H9 (cell line): ENCODE measurements at regions not wholly inside any gene's neighbourhood (a gene's known extent, or its start where the extent isn't known, plus 50 kb on each side); places are given as distances from the start of the nearest gene placed in this dataset.

ENCODE experiments used
- DNase-seq: peaks from one replicate; pipeline ENCODE4 v3.0.0-alpha.2; 2017
- H2AFZ ChIP-seq: one replicate; pipeline ENCODE4 v1.6.1; 2013; ENCODE audit warnings: mild to moderate bottlenecking, low read length, control low read depth, moderate library complexity
- H2AK5ac ChIP-seq: 2 replicates; pipeline ENCODE4 v1.6.1; 2013; ENCODE audit warnings: low read length, control low read depth, mixed read lengths; ENCODE audit not compliant: insufficient read length
- H2BK120ac ChIP-seq: one replicate; pipeline ENCODE4 v1.6.1; 2013; ENCODE audit warnings: low read depth, mild to moderate bottlenecking, low read length, control low read depth, inconsistent platforms; ENCODE audit not compliant: poor library complexity, severe bottlenecking
- H2BK12ac ChIP-seq: 2 replicates; pipeline ENCODE4 v1.6.1; 2013; ENCODE audit warnings: low read length, control low read depth, mixed read lengths, low read depth; ENCODE audit not compliant: insufficient read length
- H2BK15ac ChIP-seq: 2 replicates; pipeline ENCODE4 v1.6.1; 2013; ENCODE audit warnings: low read depth, low read length, control low read depth
- H2BK20ac ChIP-seq: one replicate; pipeline ENCODE4 v1.6.1; 2013; ENCODE audit warnings: low read depth, mild to moderate bottlenecking, low read length, control low read depth, inconsistent platforms; ENCODE audit not compliant: poor library complexity, severe bottlenecking
- H2BK5ac ChIP-seq: 2 replicates; pipeline ENCODE4 v1.6.1; 2013; ENCODE audit warnings: low read length, control low read depth, mixed read lengths; ENCODE audit not compliant: insufficient read length
- H3K14ac ChIP-seq: 2 replicates; pipeline ENCODE4 v1.6.1; 2013; ENCODE audit warnings: low read length, control low read depth; ENCODE audit not compliant: insufficient read depth
- H3K18ac ChIP-seq: 2 replicates; pipeline ENCODE4 v1.6.1; 2013; ENCODE audit warnings: low read depth, mild to moderate bottlenecking, mixed read lengths, low read length, control low read depth; ENCODE audit not compliant: insufficient read length
- H3K23ac ChIP-seq: 2 replicates; pipeline ENCODE4 v1.6.1; 2013; ENCODE audit warnings: low read length, control low read depth, mixed read lengths, low read depth; ENCODE audit not compliant: insufficient read length
- H3K23me2 ChIP-seq: 2 replicates; pipeline ENCODE4 v1.6.1; 2013; ENCODE audit warnings: low read depth, mild to moderate bottlenecking, mixed read lengths, low read length, control low read depth; ENCODE audit not compliant: insufficient read length, poor library complexity, severe bottlenecking
- H3K27ac ChIP-seq: 2 replicates; pipeline ENCODE4 v1.5.1; 2013; ENCODE audit warnings: low read length, control low read depth, mixed read lengths, low read depth; ENCODE audit not compliant: insufficient read length
- H3K27me3 ChIP-seq: 2 replicates; pipeline ENCODE4 v1.6.1; 2013; ENCODE audit warnings: low read length, control low read depth, inconsistent platforms; ENCODE audit not compliant: insufficient read depth
- H3K4ac ChIP-seq: 2 replicates; pipeline ENCODE4 v1.6.1; 2013; ENCODE audit warnings: low read depth, mild to moderate bottlenecking, control low read depth, inconsistent platforms, low read length, moderate library complexity
- H3K4me1 ChIP-seq: 2 replicates; pipeline ENCODE4 v1.6.1; 2013; ENCODE audit warnings: low read length, control low read depth, inconsistent platforms; ENCODE audit not compliant: insufficient read depth
- H3K4me2 ChIP-seq: 2 replicates; pipeline ENCODE4 v1.6.1; 2013; ENCODE audit warnings: low read length, control low read depth, mixed read lengths; ENCODE audit not compliant: insufficient read length, insufficient read depth
- H3K56ac ChIP-seq: 2 replicates; pipeline ENCODE4 v1.6.1; 2013; ENCODE audit warnings: low read depth, mild to moderate bottlenecking, mixed read lengths, low read length, control low read depth; ENCODE audit not compliant: insufficient read length
- H3K79me1 ChIP-seq: 2 replicates; pipeline ENCODE4 v1.6.1; 2013; ENCODE audit warnings: low read depth, mild to moderate bottlenecking, moderate library complexity, low read length, control low read depth, inconsistent platforms; ENCODE audit not compliant: insufficient read depth, poor library complexity, severe bottlenecking
- H3K79me2 ChIP-seq: 2 replicates; pipeline ENCODE4 v1.6.1; 2013; ENCODE audit warnings: low read length, control low read depth, inconsistent platforms; ENCODE audit not compliant: insufficient read depth
- H3K9ac ChIP-seq: 2 replicates; pipeline ENCODE4 v1.6.1; 2013; ENCODE audit warnings: low read length, control low read depth, mixed read lengths; ENCODE audit not compliant: insufficient read length; ENCODE audit errors: extremely low read depth
- H3K9me3 ChIP-seq: one replicate; pipeline ENCODE4 v1.6.1; 2013; ENCODE audit warnings: low read depth, low read length, inconsistent platforms; ENCODE audit not compliant: control insufficient read depth
- H3T11ph ChIP-seq: one replicate; pipeline ENCODE4 v1.6.1; 2013; ENCODE audit warnings: mild to moderate bottlenecking, low read length, control low read depth, inconsistent platforms
- H4K20me1 ChIP-seq: one replicate; pipeline ENCODE4 v1.6.1; 2013; ENCODE audit not compliant: control insufficient read depth, insufficient read length, insufficient read depth
- H4K5ac ChIP-seq: 2 replicates; pipeline ENCODE4 v1.6.1; 2013; ENCODE audit warnings: low read depth, mild to moderate bottlenecking, mixed read lengths, low read length, control low read depth; ENCODE audit not compliant: insufficient read length
- H4K8ac ChIP-seq: replicated peaks from 2 replicates; pipeline ENCODE4 v1.6.1; 2013; ENCODE audit warnings: low read length, control low read depth, mixed read lengths, low read depth; ENCODE audit not compliant: insufficient read length
- H4K91ac ChIP-seq: 2 replicates; pipeline ENCODE4 v1.6.1; 2013; ENCODE audit warnings: low read depth, mild to moderate bottlenecking, moderate library complexity, mixed read lengths, low read length, control low read depth; ENCODE audit not compliant: insufficient read length
- H3K27ac Mint-ChIP-seq, 3 experiments: 2 replicates in 2 of 3; 3 replicates in 1 of 3; pipeline ENCODE4 v1.8.0; 2020 to 2021; ENCODE audit warnings: mixed read lengths in 3 of 3, mild to moderate bottlenecking in 1 of 3, moderate library complexity in 1 of 3
- H3K27me3 Mint-ChIP-seq: 2 replicates; pipeline ENCODE4 v1.8.0; 2021; ENCODE audit warnings: low read depth, mild to moderate bottlenecking, moderate library complexity, mixed read lengths
- H3K36me3 Mint-ChIP-seq, 3 experiments: 2 replicates in 2 of 3; 3 replicates in 1 of 3; pipeline ENCODE4 v1.8.0; 2020 to 2021; ENCODE audit warnings: low read depth in 3 of 3, mixed read lengths in 3 of 3; ENCODE audit not compliant: insufficient read depth in 1 of 3
- H3K4me1 Mint-ChIP-seq, 2 experiments: 2 replicates each; pipeline ENCODE4 v1.8.0; 2020; ENCODE audit warnings: mixed read lengths in 2 of 2
- H3K4me3 Mint-ChIP-seq, 2 experiments: 2 replicates in 1 of 2; 3 replicates in 1 of 2; pipeline ENCODE4 v1.8.0; 2020 to 2021; ENCODE audit warnings: mild to moderate bottlenecking in 2 of 2, mixed read lengths in 2 of 2, moderate library complexity in 1 of 2
- H3K9me3 Mint-ChIP-seq, 2 experiments: 2 replicates in 1 of 2; 3 replicates in 1 of 2; pipeline ENCODE4 v1.8.0; 2020; ENCODE audit warnings: mild to moderate bottlenecking in 2 of 2, mixed read lengths in 2 of 2, moderate library complexity in 1 of 2
- WGBS: extraction: QIAGEN DNeasy Blood & Tissue Kit; methylation state at CpG from one replicate; pipeline ENCODE4 v1.1.7; 2013; ENCODE audit warnings: missing lambda C conversion rate, low lambda C conversion rate, mixed read lengths; ENCODE audit not compliant: insufficient read length; ENCODE audit errors: extremely low coverage; 5-methylcytosine and 5-hydroxymethylcytosine counted together
- TF ChIP-seq, protein P1 (sequence below): fragments of 200-600 bp; sonication (generic); conservative IDR thresholded peaks from 3 replicates; pipeline ENCODE4 v1.8.0; 2021; ENCODE audit warnings: antibody characterized with exemption, mild to moderate bottlenecking

- H3K79me1 ChIP-seq: no peaks in the 10 kb centered on the region
- no peaks in the 10 kb centered on the region for H3K27me3 Mint-ChIP-seq
- H3K9ac ChIP-seq: no peak overlapping the region
Measured at GRCh38 chr1:245025525-245025924, 129.3 kb upstream of the KIF26B start.

More at GRCh38 chr1:245025525-245025924, 129.3 kb upstream of the KIF26B start:
- H3K14ac ChIP-seq: no peak overlapping the region
- no peaks in the 10 kb centered on the region for H3K27me3 ChIP-seq
- no peaks in the 10 kb centered on the region for H3K23me2 ChIP-seq
- no peak overlapping the region for H2BK20ac ChIP-seq
- H3K4me1 Mint-ChIP-seq: peaks cover 7 to 8% of the 10 kb centered on the region in 2 experiments
- no peak overlapping the region for H3K4ac ChIP-seq
- no peak overlapping the region for H3K4me2 ChIP-seq
- H3K18ac ChIP-seq: no peak overlapping the region
- H3K79me2 ChIP-seq: no peaks in the 10 kb centered on the region
- no peak overlapping the region for H2BK5ac ChIP-seq
- H3K36me3 Mint-ChIP-seq: peaks cover 7 to 17% (median 13%) of the 10 kb centered on the region in 3 experiments
- H3K27ac Mint-ChIP-seq: no peak overlapping the region
- H2BK15ac ChIP-seq: no peak overlapping the region
- peaks cover 2 to 6% of the 10 kb centered on the region in 2 experiments; a peak in 3 of 5 replicates for H3K9me3 Mint-ChIP-seq
- no peak overlapping the region for H2AFZ ChIP-seq
- no peak overlapping the region for H3K23ac ChIP-seq
- H2AK5ac ChIP-seq: no peak overlapping the region
- no peak overlapping the region for H2BK120ac ChIP-seq
- DNase-seq: no peak
- no peaks in the 10 kb centered on the region for H3K9me3 ChIP-seq
- H2BK12ac ChIP-seq: no peak overlapping the region
- TF ChIP-seq, protein P1, sequence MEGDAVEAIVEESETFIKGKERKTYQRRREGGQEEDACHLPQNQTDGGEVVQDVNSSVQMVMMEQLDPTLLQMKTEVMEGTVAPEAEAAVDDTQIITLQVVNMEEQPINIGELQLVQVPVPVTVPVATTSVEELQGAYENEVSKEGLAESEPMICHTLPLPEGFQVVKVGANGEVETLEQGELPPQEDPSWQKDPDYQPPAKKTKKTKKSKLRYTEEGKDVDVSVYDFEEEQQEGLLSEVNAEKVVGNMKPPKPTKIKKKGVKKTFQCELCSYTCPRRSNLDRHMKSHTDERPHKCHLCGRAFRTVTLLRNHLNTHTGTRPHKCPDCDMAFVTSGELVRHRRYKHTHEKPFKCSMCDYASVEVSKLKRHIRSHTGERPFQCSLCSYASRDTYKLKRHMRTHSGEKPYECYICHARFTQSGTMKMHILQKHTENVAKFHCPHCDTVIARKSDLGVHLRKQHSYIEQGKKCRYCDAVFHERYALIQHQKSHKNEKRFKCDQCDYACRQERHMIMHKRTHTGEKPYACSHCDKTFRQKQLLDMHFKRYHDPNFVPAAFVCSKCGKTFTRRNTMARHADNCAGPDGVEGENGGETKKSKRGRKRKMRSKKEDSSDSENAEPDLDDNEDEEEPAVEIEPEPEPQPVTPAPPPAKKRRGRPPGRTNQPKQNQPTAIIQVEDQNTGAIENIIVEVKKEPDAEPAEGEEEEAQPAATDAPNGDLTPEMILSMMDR: no peak
- H3K4me3 Mint-ChIP-seq: no peak overlapping the region
- H3T11ph ChIP-seq: no peak overlapping the region
- no CpG with 5 or more reads among the region's 6 CpGs for WGBS
- H4K91ac ChIP-seq: no peak overlapping the region
- no peak overlapping the region for H3K27ac ChIP-seq
- no peaks in the 10 kb centered on the region for H3K4me1 ChIP-seq
- no peak overlapping the region for H3K56ac ChIP-seq
- H4K5ac ChIP-seq: no peak overlapping the region
- H4K20me1 ChIP-seq: no peaks in the 10 kb centered on the region
- H4K8ac ChIP-seq: no peak overlapping the region
